ENCODE measurements at regions not wholly inside any gene's neighbourhood (a gene's known extent, or its start where the extent isn't known, plus 50 kb on each side); places are given as distances from the start of the nearest gene placed in this dataset.

DNA sequence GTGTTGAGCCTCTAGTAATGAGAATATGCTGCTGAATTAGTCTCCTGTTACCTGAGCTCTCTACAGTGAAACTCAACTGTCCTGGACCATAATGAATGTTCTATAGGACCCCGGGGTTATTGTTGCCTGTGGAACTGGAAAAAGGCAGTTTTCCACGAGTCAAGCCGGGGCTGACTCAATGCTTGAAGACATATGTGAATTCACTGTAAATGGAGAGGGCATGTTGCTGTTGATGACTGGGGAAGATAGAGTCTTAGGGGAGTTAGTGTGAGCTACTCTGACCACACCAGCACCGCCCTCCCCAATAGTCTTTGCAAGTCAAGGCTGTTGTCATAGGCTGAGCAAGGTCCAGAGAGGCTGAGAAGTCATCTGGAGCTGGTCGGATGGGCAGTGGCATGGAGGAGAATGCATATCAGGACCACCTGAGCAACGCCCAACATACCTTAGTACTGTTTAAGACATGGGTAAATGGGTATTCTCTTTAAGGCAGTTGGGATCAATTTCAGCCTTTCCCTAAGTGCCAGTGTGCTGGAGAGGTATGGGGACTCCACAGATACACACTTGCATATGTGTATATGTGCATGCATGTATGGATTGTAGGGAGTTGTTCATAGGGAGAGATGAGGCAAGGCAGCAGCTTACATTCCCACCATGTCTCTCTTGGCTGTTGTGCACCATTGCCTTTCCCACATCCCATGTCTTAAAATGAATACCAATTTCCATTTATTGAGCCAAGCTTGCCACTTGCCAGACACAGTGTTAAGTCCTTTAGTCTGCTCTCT is 230.1 kb upstream of the NAV2 start:
- DNase-seq (ENCODE audit: low spot score) (no peak), ATAC-seq (no peak)

DNA sequence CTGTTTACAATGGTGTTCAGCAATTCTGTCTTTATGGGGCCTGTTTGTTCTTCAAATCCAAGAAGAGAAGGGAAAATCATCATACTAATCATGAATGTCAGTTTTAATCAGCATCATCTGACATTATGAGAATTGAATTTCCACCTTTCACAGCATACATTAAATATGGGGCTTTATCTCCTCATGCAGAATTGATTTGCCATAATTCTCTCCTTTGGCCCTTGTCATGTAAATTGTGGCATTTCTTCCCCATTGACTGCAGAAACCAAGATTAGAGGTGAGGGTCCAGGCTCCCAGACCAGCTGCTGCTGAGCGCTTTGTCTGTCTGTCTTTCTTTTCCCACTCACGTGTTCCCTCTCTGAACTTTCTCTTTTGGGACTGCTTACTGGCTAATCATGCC is 232.1 kb upstream of the NAV2 start:
- ATAC-seq (no peak), DNase-seq (ENCODE audit: low spot score) (no peak)

DNA sequence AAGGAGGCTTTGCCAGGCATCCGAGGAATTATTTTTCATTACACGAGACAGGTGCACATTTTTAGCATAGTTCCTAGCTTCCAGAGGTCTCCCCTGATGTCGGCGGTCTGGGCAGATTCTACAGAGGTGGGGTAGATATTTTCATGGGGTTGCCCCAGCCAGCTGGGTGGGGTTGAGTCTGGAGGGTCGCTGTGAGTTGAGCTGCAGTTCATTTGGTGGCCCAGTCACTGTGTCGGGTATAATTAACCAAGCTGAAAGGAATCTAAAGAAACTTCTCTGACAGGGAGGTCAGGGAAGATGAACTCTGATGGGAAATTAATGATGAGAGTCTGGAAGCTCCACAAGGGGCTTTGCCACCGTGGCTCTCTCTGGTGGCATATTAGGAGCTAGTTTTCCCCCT is 233.7 kb upstream of the NAV2 start:
- no peak for ATAC-seq
- DNase-seq (ENCODE audit: low spot score), result no peak

DNA sequence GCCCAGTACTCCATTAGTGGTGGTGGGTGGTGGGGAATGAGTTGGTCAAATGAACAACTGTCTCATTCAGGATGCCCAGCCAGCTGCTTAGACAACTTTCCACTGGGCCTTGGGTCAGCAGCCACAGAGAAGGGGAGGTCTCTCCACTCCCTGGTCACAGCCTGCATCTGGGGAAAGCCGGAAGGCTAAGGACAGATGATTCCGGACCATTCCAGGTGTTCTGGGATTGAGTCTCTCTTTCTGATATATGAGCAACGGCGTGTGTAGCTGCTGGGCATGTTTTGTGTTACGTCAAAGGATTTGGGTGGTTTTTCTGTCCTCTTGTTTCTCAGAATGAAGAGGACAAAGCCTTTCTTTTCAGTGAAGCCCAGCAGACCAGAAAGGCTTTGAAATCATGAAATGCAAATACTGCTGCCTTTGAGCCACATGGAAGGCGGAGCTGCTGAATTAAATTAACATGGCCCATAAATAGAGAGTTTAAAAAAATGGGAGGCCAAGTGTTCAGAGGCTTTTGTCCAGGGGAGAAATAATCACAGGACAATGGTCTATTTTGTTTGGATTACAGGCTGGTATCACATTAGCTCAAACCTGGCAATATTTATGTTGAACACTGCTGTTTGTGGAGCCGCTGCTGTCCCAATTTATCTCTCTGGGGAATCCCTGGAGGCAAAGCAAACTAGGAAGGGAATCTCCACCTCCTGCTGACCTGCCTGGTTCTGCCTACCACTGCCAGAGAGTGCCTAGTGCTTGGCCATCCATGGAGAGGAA is 234.4 kb upstream of the E2F8 start:
- DNase-seq (ENCODE audit: low spot score), result no peak
- peak; percentile 77 for ATAC-seq

DNA sequence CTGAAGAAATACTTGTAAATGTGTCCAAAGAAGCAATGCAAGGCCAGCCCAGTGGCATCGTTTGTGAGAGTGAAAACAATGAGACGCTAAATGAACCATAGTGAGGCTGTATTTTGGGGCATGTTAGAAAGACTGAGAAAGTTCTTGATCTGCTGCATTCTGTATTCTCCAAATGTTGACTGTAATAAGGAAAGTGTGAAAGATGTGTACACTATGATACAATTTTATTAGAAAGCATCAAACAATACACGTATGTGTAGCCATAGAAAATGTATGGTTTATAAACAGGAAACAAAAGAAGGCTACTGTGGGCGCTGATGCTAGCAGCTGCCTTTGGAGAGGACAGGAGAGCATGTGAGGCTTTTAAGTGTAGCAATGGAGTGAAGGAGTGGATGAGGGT is 233.5 kb upstream of the E2F8 start:
- no peak for ATAC-seq
- no peak for DNase-seq (ENCODE audit: low spot score)

DNA sequence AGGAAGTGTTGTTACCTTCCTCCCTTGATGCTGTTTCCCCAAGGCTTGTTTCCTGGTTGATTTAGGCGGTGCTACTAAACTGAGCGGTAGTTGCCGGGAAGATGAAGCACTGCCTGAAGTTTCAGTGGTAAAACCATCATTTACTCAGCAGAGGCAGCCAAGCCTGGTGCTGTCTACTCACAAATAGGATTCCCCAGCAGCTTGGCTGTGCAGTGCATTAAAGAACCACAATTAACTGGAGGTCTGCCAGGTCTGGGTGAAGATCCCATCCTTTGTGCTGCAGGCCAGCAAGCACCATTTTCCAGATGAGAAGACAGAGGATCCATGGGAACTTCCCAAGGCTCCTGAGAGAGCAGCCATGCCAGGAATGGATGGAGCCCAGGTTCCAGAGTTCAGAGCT is 231.9 kb upstream of the E2F8 start:
- ATAC-seq, result no peak
- no peak for DNase-seq (ENCODE audit: low spot score)

DNA sequence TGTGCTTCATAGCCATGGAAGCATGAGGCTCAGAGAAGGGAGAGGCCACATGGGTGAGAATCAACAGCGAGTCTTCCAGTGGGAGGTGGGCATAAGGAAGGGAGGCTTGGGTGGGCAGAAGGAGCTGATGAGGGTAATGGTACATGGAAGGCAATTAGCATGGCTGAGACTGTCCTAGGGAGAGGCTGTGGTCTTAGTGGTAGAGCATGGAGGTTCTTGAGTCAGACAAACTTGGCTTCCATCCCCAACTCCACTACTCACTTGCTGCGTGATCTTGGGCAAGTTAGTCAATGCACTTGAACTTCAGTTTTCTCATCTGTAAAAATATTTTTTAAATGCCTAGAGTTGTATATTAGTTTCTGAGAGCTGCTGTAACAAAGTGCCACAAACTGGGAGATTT is 227.2 kb upstream of the E2F8 start:
- no peak for ATAC-seq
- DNase-seq (ENCODE audit: low spot score), result no peak

DNA sequence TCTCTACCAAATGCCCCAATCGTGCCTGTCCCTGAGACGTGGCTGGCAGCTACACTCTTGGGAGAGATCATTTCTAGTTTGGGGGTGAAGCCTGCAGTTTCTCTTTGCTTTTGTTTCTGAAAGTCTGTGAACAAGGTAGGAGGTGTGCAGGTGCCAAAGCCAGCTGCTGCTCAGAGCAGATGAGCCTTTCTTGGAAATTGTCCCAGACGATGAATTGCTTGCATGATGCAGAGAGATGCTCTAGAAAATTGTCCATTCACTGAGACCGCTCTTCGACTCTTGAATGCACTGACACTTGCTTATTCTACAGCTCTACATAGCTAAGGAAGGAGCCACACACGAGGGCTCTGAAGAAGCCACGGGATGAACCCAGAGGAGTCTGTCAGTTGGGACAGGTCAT is 225.6 kb upstream of the E2F8 start:
- ATAC-seq (no peak), DNase-seq (ENCODE audit: low spot score) (no peak)

DNA sequence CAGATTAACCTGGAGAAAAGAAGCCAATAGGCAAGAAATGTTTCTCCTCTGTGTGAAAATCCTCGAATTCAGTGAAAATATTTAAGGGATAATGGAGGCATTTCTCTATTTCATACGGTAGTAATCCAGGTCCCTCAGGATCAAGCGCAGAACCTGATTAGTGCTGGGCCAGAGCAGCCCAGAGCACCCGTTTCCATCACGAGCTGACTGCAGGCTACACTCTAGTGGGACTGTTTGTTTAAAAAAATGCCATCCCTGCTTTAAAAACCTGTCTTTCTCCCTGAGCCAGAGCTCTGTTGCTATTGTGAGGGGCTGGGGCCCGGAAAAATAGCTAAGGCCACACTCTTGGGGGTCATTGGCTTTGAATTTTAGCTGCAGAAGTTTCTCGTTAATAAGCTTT is 223.2 kb upstream of the E2F8 start:
- DNase-seq (ENCODE audit: low spot score), result no peak
- no peak for ATAC-seq

DNA sequence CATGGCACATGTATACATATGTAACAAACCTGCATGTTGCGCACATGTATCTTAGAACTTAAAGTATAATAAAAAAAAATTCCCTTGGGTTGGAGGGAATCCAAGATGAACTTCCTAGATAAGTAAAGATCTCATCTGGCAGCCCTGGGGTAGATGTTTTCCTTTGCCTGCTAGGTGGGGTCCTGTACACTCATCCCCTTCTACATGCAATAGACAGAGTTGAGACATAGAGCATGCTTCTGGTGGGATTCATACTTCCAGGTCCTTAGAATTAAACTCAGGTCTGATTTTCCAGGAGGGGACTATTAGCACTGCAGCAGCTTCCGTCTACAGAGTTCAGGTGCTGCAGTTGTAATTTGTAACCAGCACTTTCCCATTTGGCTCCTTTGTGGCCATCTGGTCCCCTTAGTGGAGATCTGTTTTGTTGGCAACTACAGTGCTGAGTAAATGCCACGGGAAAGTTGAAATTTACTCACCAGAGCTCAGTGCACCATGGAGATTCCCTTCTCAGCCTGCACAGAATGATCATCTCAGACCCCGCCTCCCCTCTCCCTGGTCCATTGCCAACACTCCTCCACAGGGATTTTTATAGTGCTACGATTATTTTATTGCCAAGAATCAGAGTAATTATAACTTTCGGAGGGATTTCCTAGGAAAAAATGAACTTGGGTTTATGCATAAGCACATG is 220.1 kb upstream of the E2F8 start:
- DNase-seq (ENCODE audit: low spot score) (no peak), ATAC-seq (no peak)

DNA sequence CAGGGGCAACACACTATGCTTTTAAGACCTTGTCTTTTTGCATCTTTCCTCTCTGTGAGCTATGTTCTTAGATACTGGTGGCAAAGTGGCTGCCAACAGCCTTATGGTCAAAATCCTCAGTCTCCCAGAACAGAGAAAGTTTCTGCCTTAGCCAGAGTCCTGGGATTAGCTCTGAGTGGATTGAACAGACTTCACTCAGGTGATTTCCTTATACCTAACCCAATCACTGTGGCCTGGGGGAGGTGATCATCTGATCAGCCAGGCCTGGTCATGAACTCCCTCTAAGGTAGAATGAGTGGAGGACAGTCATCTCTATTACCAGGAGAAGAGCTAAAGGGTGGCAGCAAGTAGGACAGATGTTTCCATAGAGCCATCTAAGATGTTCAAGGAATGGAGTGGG is 218.5 kb upstream of the E2F8 start:
- no peak for DNase-seq (ENCODE audit: low spot score)
- no peak for ATAC-seq

DNA sequence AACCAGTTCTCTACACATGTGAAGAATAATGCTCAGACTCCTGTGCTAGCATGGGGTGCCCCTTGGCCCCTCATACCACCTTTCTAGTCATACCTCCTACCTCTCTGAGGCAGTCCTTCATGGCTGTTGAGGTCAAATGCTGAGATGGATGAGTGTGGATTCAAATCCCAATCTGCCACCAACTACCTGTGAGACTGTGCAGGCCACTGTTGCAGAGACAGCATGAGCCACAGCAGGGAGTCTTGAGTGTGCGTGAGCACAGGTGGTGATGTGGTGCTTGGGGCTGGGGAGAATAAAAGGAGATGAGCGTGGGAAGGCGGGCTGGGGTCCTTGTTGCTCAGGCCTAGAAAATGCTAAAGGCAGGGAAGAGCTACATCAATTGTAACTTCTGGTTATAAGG is 218.0 kb upstream of the E2F8 start:
- ATAC-seq (no peak), DNase-seq (ENCODE audit: low spot score) (no peak)

DNA sequence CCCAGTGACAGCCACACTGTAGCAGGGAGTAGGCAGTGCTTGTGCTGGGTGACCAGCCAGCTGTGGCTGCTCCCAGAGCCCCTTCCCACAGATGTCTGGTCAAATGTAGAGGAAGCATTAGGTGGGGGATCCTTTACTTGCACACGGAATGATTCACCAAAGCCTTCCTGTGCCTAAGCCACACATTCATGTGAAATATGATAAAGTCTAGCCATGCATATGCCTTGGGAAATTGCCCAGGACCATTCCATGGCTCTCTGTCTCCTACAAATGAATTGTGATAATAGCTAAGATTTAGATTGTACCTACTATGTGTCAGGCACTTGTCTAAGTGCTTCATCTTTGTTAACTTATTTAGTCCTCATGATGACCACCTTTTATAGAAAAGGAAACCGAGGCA is 217.5 kb upstream of the E2F8 start:
- no peak for DNase-seq (ENCODE audit: low spot score)
- no peak for ATAC-seq

DNA sequence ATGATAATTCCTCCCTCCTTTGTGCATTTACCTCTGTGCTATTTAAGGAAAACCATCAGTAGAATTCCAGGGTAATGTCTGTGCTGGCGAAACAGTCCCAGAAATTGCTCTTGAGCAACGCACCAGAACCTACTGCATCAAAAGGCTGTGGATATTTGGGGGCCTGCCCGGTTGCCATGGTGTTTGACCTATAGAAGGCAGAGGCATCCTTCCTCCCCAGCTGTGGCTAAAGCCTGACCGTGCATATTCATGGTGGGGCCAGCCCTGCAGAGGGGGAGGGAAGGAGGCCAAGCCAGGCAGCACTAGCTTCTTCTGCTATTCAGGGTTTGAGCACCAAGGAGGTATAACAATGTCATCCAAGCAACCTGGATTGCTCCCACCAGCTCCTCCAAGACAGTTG is 215.0 kb upstream of the E2F8 start:
- ATAC-seq (no peak), DNase-seq (ENCODE audit: low spot score) (no peak)

DNA sequence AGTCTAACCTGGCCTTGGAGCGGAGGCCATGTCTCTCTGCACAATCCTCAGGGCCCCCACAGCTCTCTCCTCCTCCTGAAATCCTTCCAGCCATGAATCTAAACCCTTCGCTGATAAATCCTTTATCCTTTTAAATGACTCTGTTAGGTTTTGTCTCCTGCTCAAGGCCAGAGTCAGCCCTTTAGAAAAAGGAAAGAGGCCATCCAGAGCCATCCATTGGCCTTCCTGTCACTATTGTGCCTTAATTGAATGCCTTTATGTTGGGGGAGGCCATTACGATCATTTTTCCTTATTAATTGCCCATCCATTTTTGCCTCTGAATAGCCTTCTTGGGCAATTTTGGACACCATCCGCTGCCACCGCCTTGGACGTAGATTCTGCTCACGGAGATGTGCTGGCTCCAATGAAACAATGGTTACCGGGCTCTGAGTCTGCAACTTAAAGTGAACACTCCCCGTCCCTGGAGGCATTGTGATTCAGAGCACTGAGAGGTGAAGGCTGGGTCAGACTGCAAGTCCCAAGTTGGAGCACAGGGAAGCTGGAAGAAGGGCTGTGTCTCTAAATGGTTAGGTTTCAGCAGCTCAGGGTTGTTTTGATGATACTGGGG is 213.0 kb upstream of the E2F8 start:
- no peak for DNase-seq (ENCODE audit: low spot score)

DNA sequence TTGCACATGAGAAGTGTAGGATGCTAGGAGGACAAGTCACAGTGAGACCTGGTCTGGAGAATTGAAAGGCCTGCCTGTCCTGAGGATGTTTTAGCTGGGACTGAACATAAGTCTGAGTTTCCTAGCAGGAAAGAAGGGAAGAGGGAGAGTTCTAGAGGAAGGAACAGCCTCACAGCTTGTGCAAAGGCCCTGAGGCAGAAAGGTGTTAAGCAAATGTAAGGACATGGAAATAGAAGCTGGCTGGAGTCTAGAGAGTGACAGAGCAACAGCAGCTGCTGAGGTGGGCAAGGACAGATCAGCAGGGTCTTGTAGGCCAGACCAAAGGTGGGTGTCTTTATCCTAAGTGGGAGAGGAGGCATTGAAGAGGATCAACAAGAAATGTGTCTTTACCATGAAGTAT is 210.9 kb upstream of the E2F8 start:
- DNase-seq (ENCODE audit: low spot score), result no peak
- no peak for ATAC-seq

More for the DNA sequence above, 213.0 kb upstream of the E2F8 start:
- no peak for ATAC-seq

DNA sequence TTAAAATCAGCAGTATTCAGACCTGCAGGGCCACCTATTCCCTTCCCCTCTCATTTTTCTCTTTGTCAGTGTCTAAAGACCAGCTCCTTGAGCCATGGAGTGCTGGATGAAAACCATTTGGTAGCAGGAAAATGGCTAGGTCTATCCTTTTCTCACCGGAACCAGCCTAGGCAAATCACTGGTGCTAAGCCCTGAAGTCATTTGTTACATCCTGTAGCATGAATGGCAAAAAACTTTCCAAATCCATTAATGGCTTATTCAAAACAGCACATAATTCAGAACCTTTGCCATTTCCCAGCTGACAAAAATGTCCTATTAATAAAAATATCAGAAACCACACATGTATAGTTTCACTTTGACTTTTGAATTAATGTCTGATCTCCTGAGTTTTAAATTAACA is 209.5 kb upstream of the E2F8 start:
- ATAC-seq (no peak), DNase-seq (ENCODE audit: low spot score) (no peak)

DNA sequence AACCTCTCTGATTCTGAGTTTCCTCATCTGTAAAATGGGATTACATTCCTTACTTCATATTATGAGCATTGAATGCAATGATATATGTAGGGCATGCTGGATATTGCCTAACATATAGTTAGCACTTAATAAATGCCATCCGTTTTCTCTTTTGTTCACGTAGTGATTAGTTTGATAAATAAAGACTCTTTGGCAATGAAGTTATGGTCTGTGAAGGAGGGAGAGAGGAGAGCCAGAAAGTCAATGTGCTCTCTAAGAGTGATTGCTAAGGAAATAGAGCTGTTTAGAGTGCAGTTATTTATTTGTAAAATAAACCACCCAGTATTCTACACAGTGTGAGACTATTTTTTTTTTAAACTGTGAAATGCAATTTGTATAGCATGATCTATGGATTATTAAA is 207.9 kb upstream of the E2F8 start:
- no peak for DNase-seq (ENCODE audit: low spot score)
- no peak for ATAC-seq

DNA sequence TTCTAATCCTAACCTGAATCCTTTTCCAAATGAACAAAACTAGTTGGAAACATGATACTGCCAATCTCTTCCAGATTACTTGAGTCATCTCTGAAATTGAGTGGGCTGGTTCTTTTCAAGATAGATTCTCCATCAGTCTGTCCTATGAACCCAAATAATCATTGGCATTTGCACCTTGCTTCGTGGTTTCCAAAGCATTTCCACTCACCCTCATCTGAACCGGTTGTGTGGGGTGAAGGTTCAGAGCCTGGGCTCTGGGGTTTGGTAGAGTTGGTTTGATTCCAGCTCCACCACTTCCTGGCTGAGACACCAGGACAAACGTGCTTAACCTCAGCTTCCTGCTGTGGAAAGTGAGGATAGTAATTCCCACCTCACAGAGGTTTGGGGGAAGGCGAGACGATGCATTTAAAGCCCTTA is 206.4 kb upstream of the E2F8 start:
- peak; percentile 77 for DNase-seq (ENCODE audit: low spot score)
- peak; percentile 90 for ATAC-seq

DNA sequence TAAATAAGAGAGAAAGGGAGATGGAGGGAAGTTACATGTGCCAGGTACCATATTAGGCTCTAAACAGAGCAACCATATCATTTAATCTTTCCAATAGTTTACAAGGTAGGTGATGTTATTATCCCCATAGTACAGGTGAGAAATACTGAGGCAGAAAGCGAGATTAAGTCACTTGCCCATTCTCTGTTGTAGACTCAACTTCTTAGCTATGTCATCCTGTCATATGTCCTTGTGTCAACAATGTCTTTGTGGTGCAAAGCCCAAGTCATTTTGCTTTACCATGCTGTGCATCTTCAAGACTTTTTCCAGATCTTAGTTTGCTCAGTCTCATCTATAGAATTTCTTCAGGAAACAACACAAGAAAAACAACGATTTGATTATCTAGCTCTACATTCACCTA is 205.0 kb upstream of the E2F8 start:
- no peak for DNase-seq (ENCODE audit: low spot score)
- ATAC-seq, result no peak

DNA sequence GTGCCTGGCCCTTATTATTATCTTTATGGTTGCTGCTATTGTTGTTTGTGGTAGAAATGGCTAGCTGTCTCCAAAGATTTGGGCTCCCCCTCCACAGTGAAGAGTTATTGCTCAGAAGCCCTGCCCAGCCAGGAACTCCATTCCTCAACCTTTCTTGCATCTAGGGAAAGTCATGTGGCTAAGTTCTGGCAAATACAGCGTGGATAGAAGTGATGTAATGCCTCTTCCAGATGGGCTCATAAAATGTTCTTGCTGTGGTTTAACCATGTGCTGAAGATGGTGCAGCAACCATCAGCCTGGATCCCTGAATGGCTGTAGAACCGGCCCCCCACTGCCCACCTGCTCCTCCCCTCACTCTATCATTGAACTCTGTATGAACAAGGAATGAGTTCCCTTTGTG is 203.5 kb upstream of the E2F8 start:
- ATAC-seq (no peak), DNase-seq (ENCODE audit: low spot score) (no peak)

DNA sequence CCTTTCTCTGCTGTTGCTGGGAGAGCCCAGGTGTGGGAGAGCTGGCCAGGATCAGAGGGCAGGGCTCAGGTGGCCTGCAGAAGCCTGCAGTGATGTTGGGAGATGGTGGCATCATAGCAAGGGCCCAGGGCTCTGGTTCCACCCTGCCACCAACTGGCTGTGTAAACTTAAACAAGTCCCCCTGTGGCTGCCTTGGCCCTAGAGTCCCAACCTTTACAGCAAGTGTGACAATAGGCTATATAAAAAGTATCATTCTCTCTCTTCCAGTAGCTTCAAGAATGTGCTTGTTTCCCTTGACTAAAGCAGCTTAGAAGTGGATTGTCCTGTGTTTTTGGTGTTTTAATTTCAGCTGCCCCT is 201.8 kb upstream of the E2F8 start:
- DNase-seq (ENCODE audit: low spot score) (no peak), ATAC-seq (no peak)

Measured in left lobe of liver (tissue), 2 donors.